Uterus (tissue), 3 donors: ENCODE measurements at regions not wholly inside any gene's neighbourhood (a gene's known extent, or its start where the extent isn't known, plus 50 kb on each side); places are given as distances from the start of the nearest gene placed in this dataset.

ENCODE experiments used
- DNase-seq, 2 donors: peaks; one replicate each; pipeline ENCODE4 v3.0.0-alpha.2; 2019 to 2020
- H3K27ac ChIP-seq, 2 donors: fragments of 200-600 bp; sonication (generic); 1 replicate in 1 of 2; 2 replicates in 1 of 2; pipeline ENCODE4 v1.5.1; 2016 to 2018
- H3K27me3 ChIP-seq, 2 donors: fragments of 200-600 bp; sonication (generic); one replicate each; pipeline ENCODE4 v1.5.1; 2018 to 2019; ENCODE audit warnings: control low read depth in 1 of 2
- H3K36me3 ChIP-seq, 2 donors: fragments of 200-600 bp; sonication (generic); one replicate each; pipeline ENCODE4 v1.5.1; 2019; ENCODE audit warnings: control low read depth in 1 of 2
- H3K4me1 ChIP-seq, 2 donors: fragments of 200-600 bp; sonication (generic); one replicate each; pipeline ENCODE4 v1.5.1; 2018 to 2019; ENCODE audit warnings: control low read depth in 1 of 2
- H3K4me3 ChIP-seq, 2 donors: fragments of 200-600 bp; sonication (generic); 1 replicate in 1 of 2; 2 replicates in 1 of 2; pipeline ENCODE4 v1.5.1; 2018 to 2019; ENCODE audit warnings: mild to moderate bottlenecking in 1 of 2
- H3K9me3 ChIP-seq, 2 donors: fragments of 200-600 bp; sonication (generic); one replicate each; pipeline ENCODE4 v1.5.1; 2019; ENCODE audit warnings: control low read depth in 1 of 2
- POLR2A ChIP-seq, 2 donors: fragments of 450-650 bp; IDR thresholded peaks; one replicate each; pipeline ENCODE4 v1.6.1; 2016; ENCODE audit warnings: antibody characterized with exemption in 2 of 2, mild to moderate bottlenecking in 1 of 2, moderate library complexity in 1 of 2
- intact Hi-C: fragments of 100-400 bp; cut with DNase I; formaldehyde crosslinking; loops from one replicate; pipeline ENCODE4 v1.15.1; 2023; ENCODE audit warnings: low total_unique reads
- TF ChIP-seq, protein P1 (sequence below), 4 experiments: fragments of 200-600 bp in 2 of 4; fragments of 450-650 bp in 2 of 4; sonication (generic) in 2 of 4; IDR thresholded peaks; one replicate each; pipeline ENCODE4 v1.5.1; 2016 to 2019; ENCODE audit warnings: antibody characterized with exemption in 4 of 4, mild to moderate bottlenecking in 2 of 4, moderate library complexity in 1 of 4
- donor health status: DM: yes; HTN: yes; CAD: no.

DNA sequence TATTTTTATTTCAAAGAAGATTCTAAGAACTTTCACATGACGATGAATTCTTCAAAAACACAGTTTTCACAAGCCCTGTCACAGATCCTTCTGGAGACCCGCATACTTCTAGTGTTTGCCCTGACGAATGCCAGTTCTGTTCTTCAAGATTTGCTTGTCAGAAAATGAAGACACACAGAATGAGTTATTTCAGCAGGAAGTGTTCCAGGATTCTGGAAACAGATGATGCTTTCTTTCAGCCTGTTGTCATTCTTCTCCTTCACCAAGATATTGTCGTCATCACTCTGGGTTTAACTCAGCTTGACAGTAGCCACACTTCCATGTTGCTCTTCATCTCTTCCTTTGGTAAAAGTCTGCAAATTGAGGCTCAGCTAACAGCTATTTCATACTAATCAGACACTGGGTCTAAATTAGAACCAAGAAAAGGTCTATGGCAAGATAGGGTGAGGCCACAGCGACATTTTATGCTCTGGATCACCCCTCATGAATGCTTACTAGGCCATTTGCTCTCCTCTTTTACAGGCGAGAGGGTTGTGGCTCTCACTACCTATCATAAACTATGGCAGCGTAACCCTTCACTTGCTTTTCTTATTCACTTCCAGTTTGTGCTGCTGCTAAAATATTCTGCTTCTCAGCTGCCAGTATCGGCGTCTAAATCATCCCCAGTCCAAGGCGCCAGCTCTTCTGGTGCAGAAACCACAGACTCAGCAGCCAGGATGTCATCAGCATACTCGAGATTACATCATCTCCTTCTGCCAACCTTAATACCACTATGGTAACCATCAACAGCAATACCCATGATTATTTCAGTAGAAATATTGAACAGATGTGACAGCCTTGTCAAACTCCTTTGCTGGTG is 159.6 kb upstream of the TBCA start:
- Histone ChIP-seq H3K9me3 (no peaks in the 10 kb centered on the region), H3K4me1 (no peaks in the 10 kb centered on the region), H3K4me3 (no peak overlapping the region), H3K36me3 (no peaks in the 10 kb centered on the region), H3K27ac (no peak overlapping the region), H3K27me3 (no peaks in the 10 kb centered on the region)
- intact Hi-C loops: no loop called here
- no peak for DNase-seq
- no peak for TF ChIP-seq POLR2A (IDR thresholded peaks at IDR 0.05)
- TF ChIP-seq, protein P1, sequence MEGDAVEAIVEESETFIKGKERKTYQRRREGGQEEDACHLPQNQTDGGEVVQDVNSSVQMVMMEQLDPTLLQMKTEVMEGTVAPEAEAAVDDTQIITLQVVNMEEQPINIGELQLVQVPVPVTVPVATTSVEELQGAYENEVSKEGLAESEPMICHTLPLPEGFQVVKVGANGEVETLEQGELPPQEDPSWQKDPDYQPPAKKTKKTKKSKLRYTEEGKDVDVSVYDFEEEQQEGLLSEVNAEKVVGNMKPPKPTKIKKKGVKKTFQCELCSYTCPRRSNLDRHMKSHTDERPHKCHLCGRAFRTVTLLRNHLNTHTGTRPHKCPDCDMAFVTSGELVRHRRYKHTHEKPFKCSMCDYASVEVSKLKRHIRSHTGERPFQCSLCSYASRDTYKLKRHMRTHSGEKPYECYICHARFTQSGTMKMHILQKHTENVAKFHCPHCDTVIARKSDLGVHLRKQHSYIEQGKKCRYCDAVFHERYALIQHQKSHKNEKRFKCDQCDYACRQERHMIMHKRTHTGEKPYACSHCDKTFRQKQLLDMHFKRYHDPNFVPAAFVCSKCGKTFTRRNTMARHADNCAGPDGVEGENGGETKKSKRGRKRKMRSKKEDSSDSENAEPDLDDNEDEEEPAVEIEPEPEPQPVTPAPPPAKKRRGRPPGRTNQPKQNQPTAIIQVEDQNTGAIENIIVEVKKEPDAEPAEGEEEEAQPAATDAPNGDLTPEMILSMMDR (IDR thresholded peaks at IDR 0.05): no peak

DNA sequence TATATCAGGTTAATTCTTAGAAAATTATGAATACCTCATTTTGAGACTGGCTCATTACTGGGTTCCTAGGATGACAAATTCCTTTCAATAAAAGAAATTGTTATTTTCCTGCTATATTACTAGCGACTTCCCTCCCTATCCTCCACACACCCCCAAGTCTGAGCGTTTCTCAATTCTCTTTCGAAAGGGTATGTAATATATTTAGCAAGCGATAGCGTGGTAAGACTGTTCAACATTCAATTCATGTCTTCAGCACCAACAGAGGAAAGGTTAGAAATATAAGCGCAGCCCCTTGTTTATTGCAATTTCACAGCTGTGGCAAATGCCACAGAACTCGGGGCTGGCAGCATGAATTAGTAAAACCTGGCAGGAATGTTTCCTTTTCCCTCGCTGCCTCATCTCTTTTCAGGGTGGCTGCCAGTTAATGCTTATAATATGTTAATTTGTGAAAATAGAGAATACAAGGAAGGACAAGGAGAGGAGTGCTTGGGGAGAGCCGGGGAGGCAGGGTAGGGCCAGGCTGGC is 152.7 kb upstream of the TBCA start:
- no peaks in the 10 kb centered on the region for H3K4me1 ChIP-seq
- no peak overlapping the region for H3K4me3 ChIP-seq
- no peak overlapping the region for H3K27ac ChIP-seq
- no peak for DNase-seq
- TF ChIP-seq POLR2A (IDR thresholded peaks at IDR 0.05): no peak
- TF ChIP-seq, protein P1 (IDR thresholded peaks at IDR 0.05): no peak
- no peaks in the 10 kb centered on the region for H3K9me3 ChIP-seq
- intact Hi-C loops: no loop called here
- no peaks in the 10 kb centered on the region for H3K27me3 ChIP-seq
- H3K36me3 ChIP-seq: no peaks in the 10 kb centered on the region

DNA sequence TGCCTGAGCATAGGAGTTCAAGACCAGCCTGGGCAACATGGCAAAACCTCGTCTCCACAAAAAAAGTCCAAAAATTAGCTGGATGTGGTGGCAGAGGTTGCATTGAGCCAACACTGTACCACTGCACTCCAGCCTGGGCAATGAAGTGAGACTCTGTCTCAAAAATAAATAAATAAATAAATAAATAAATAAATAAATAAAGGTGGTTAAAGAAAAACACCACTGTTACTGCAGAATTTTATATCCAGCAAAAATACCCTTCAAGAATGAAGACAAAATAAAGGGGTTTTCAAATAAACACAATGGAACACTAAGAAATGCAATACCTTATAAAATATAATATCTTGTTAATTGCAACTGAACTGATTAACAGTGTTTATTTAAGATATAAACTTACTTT is 150.2 kb upstream of the TBCA start:
- no peaks in the 10 kb centered on the region for H3K4me1 ChIP-seq
- H3K27me3 ChIP-seq: no peaks in the 10 kb centered on the region
- intact Hi-C loops: no loop called here

DNA sequence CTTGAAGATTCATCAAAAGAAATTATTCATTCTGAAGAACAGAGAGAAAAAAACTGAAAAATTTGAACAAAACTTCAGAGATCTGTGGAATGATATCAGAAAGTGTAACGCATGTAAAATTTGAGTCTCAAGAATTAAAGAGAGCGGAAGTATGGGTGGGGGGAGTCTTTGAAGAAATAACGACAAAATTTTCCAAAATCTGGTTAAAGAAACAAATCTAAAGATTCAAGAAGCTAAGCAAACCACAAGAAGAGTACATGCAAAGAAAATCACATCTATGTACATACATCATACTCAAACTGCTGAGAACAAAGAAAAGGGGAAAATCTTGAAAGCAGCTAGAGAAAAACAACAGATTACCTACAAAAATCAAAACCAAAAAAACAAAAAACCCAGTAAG is 149.4 kb upstream of the TBCA start:
- Histone ChIP-seq H3K27ac (no peak overlapping the region), H3K36me3 (no peaks in the 10 kb centered on the region), H3K4me3 (no peak overlapping the region), H3K27me3 (no peaks in the 10 kb centered on the region), H3K9me3 (no peaks in the 10 kb centered on the region), H3K4me1 (no peaks in the 10 kb centered on the region)
- TF ChIP-seq, protein P1 (IDR thresholded peaks at IDR 0.05): no peak
- TF ChIP-seq POLR2A (IDR thresholded peaks at IDR 0.05): no peak
- no peak for DNase-seq
- intact Hi-C loops: no loop called here

More for the DNA sequence above, 150.2 kb upstream of the TBCA start:
- Histone ChIP-seq H3K4me3 (no peak overlapping the region), H3K9me3 (no peaks in the 10 kb centered on the region), H3K27ac (no peak overlapping the region), H3K36me3 (no peaks in the 10 kb centered on the region)
- no peak for TF ChIP-seq POLR2A (IDR thresholded peaks at IDR 0.05)
- TF ChIP-seq, protein P1 (IDR thresholded peaks at IDR 0.05): no peak
- no peak for DNase-seq

- intact Hi-C loops: no loop called here
- no peaks in the 10 kb centered on the region for H3K27me3 ChIP-seq
- H3K4me1 ChIP-seq: no peaks in the 10 kb centered on the region
- no peaks in the 10 kb centered on the region for H3K36me3 ChIP-seq
- TF ChIP-seq POLR2A (IDR thresholded peaks at IDR 0.05): no peak
- no peaks in the 10 kb centered on the region for H3K9me3 ChIP-seq
- H3K27ac ChIP-seq: no peak overlapping the region
- no peak overlapping the region for H3K4me3 ChIP-seq
- no peak for DNase-seq
Measured at GRCh38 chr5:77924081-77924480, 147.9 kb upstream of the TBCA start.
